ENCODE measurements at regions not wholly inside any gene's neighbourhood (a gene's known extent, or its start where the extent isn't known, plus 50 kb on each side); places are given as distances from the start of the nearest gene placed in this dataset.

DNA sequence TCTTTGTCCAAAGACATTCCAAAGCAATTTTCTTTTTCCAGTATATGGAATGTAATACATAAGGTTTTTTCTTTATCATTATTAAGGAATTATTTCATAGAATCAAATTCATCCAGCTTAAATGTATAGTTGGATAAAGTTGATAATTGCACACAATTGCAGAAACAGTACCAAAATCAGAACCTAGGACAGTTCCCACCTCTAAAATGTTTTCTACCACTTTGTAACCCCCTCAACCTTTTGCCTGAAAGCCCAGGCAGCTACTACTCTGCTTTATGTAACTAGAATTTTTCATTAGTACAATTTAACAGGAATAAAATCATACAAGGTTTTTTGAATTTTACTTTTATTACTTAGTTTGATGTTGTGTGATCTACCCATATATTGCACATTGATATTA lies 98.0 kb downstream of the PRR20E start:
- FAIRE-seq (no peak), ATAC-seq (no peak), DNase-seq (ENCODE audit: low read depth in 1 of 2, low spot score in 1 of 2) (no peak)
- TF ChIP-seq FOSL2 (IDR thresholded peaks at IDR 0.05) (no peak), FOSL2 (CRISPR knock-in tag; IDR thresholded peaks at IDR 0.05) (no peak), CHD2 (IDR thresholded peaks at IDR 0.05; ENCODE audit: low read length, partially characterized antibody) (no peak), ESRRA (IDR thresholded peaks at IDR 0.05; ENCODE audit: borderline replicate concordance, low read length) (no peak), ZC3H11A (IDR thresholded peaks at IDR 0.05) (no peak), KDM5A (IDR thresholded peaks at IDR 0.05) (no peak), EHMT2 (IDR thresholded peaks at IDR 0.05; ENCODE audit: low read depth) (no peak), EP300 (IDR thresholded peaks at IDR 0.05) (no peak), MYC (IDR thresholded peaks at IDR 0.05; ENCODE audit: borderline replicate concordance, low read length) (no peak)
- TF ChIP-seq, protein P1, sequence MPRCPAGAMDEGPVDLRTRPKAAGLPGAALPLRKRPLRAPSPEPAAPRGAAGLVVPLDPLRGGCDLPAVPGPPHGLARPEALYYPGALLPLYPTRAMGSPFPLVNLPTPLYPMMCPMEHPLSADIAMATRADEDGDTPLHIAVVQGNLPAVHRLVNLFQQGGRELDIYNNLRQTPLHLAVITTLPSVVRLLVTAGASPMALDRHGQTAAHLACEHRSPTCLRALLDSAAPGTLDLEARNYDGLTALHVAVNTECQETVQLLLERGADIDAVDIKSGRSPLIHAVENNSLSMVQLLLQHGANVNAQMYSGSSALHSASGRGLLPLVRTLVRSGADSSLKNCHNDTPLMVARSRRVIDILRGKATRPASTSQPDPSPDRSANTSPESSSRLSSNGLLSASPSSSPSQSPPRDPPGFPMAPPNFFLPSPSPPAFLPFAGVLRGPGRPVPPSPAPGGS (IDR thresholded peaks at IDR 0.05) = no peak
- TF ChIP-seq, protein P2, sequence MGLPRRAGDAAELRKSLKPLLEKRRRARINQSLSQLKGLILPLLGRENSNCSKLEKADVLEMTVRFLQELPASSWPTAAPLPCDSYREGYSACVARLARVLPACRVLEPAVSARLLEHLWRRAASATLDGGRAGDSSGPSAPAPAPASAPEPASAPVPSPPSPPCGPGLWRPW (IDR thresholded peaks at IDR 0.05) = no peak
- TF ChIP-seq, protein P3, sequence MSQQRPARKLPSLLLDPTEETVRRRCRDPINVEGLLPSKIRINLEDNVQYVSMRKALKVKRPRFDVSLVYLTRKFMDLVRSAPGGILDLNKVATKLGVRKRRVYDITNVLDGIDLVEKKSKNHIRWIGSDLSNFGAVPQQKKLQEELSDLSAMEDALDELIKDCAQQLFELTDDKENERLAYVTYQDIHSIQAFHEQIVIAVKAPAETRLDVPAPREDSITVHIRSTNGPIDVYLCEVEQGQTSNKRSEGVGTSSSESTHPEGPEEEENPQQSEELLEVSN (IDR thresholded peaks at IDR 0.05; ENCODE audit: borderline replicate concordance, low read depth) = no peak
- TF ChIP-seq, protein P4, sequence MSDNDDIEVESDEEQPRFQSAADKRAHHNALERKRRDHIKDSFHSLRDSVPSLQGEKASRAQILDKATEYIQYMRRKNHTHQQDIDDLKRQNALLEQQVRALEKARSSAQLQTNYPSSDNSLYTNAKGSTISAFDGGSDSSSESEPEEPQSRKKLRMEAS (IDR thresholded peaks at IDR 0.05) = no peak
- ChIA-PET CTCF (no interaction called here), POLR2A (no interaction called here)
- H3K4me2 ChIP-seq = no peak overlapping the region
- H3K9me3 ChIP-seq = no peaks in the 10 kb centered on the region
- H3K27ac ChIP-seq = no peak overlapping the region
- no peak overlapping the region for H3K4me3 ChIP-seq
- no peaks in the 10 kb centered on the region for H3K4me1 ChIP-seq

DNA sequence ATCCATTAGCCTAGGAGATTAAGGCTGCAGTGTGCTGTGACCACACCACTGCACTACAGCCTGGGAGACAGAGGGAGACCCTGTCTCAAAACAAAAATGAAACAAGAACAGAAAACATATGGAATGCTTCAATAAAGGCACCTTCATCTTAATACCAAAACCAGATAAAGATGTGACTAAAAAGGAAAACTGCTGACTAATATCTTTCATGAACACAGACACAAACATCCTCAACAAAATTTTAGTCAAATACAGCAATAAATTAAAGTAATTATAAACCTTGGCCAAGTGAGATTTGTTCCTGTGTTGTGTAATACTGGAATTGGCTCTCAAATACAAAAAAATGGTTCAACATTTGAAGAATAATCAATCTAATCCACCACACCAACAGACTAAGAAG lies 103.5 kb downstream of the PRR20E start:
- no peak for FAIRE-seq
- TF ChIP-seq FOXS1 (CRISPR knock-in tag; IDR thresholded peaks at IDR 0.05) = no peak
- TF ChIP-seq CHD2 (IDR thresholded peaks at IDR 0.05; ENCODE audit: low read length, partially characterized antibody) = no peak
- TF ChIP-seq MAFK (IDR thresholded peaks at IDR 0.05; ENCODE audit: partially characterized antibody) = peak; percentile 45
- TF ChIP-seq CBX8 (IDR thresholded peaks at IDR 0.05) = no peak
- no peak for TF ChIP-seq BHLHE40 (IDR thresholded peaks at IDR 0.05; ENCODE audit: low read depth, low read length)
- POLR2A ChIA-PET = no interaction called here

DNA sequence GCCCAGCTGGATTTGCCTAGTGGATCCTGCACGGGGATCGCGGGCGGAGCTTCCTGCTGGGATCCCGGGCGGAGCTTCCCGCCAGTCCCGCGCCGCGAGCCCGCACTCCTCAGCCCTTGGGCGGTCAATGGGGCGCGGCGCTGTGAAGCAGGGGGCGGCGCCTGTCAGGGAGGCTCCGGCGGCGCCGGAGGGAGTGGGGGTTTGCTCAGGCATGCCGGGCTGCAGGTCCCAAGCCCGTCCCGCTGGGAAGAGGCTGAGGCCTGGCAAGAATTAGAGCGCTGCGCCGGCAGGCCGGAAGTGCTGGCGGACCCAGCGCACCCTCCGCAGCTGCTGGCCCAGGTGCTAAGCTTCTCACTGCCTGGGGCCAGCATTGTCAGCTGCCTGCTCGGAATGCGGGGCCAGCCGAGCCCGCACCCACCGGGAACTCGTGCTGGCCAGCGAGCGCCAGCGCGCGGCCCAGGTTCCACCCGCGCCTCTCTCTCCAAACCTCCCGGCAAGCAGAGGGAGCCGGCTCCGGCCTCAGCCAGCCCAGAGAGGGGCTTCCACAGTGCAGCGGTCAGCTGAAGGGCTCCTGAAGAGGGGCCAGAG lies 119.6 kb downstream of the PRR20E start:
- ATAC-seq (no peak), DNase-seq (ENCODE audit: low read depth in 1 of 2, low spot score in 1 of 2) (no peak), FAIRE-seq (no peak)
- Histone ChIP-seq H3K4me3 (no peak overlapping the region), H3K9me3 (no peaks in the 10 kb centered on the region), H3K27ac (no peak overlapping the region), H3K4me2 (no peak overlapping the region), H3K4me1 (no peaks in the 10 kb centered on the region)
- 78% methylated on average over 9 of the region's 49 CpGs for WGBS (ENCODE audit: missing lambda C conversion rate)
- POLR2A ChIA-PET = no interaction called here
- CTCF ChIA-PET = no interaction called here
- TF ChIP-seq, protein P5, sequence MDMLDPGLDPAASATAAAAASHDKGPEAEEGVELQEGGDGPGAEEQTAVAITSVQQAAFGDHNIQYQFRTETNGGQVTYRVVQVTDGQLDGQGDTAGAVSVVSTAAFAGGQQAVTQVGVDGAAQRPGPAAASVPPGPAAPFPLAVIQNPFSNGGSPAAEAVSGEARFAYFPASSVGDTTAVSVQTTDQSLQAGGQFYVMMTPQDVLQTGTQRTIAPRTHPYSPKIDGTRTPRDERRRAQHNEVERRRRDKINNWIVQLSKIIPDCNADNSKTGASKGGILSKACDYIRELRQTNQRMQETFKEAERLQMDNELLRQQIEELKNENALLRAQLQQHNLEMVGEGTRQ (IDR thresholded peaks at IDR 0.05) = no peak
- TF ChIP-seq, protein P6, sequence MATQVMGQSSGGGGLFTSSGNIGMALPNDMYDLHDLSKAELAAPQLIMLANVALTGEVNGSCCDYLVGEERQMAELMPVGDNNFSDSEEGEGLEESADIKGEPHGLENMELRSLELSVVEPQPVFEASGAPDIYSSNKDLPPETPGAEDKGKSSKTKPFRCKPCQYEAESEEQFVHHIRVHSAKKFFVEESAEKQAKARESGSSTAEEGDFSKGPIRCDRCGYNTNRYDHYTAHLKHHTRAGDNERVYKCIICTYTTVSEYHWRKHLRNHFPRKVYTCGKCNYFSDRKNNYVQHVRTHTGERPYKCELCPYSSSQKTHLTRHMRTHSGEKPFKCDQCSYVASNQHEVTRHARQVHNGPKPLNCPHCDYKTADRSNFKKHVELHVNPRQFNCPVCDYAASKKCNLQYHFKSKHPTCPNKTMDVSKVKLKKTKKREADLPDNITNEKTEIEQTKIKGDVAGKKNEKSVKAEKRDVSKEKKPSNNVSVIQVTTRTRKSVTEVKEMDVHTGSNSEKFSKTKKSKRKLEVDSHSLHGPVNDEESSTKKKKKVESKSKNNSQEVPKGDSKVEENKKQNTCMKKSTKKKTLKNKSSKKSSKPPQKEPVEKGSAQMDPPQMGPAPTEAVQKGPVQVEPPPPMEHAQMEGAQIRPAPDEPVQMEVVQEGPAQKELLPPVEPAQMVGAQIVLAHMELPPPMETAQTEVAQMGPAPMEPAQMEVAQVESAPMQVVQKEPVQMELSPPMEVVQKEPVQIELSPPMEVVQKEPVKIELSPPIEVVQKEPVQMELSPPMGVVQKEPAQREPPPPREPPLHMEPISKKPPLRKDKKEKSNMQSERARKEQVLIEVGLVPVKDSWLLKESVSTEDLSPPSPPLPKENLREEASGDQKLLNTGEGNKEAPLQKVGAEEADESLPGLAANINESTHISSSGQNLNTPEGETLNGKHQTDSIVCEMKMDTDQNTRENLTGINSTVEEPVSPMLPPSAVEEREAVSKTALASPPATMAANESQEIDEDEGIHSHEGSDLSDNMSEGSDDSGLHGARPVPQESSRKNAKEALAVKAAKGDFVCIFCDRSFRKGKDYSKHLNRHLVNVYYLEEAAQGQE (IDR thresholded peaks at IDR 0.05) = no peak

More for the DNA sequence above, 103.5 kb downstream of the PRR20E start:
- no peaks in the 10 kb centered on the region for H3K9me3 ChIP-seq
- DNase-seq (ENCODE audit: low read depth in 1 of 2, low spot score in 1 of 2) = no peak
- H3K4me1 ChIP-seq = no peaks in the 10 kb centered on the region
- no peak overlapping the region for H3K4me2 ChIP-seq
- CTCF ChIA-PET = no interaction called here
- no peak overlapping the region for H3K27ac ChIP-seq
- no peak for ATAC-seq
- no peak overlapping the region for H3K4me3 ChIP-seq

Measured in A549 (cell line).